ENCODE measurements at regions not wholly inside any gene's neighbourhood (a gene's known extent, or its start where the extent isn't known, plus 50 kb on each side); places are given as distances from the start of the nearest gene placed in this dataset.

GRCh38 chr18:76557026-76557575 is 62.1 kb upstream of the ZNF516 start:
- no peak for TF ChIP-seq CTCF (IDR thresholded peaks at IDR 0.05)
- TF ChIP-seq ZFX (IDR thresholded peaks at IDR 0.05; ENCODE audit: borderline replicate concordance): no peak
